ENCODE measurements at regions not wholly inside any gene's neighbourhood (a gene's known extent, or its start where the extent isn't known, plus 50 kb on each side); places are given as distances from the start of the nearest gene placed in this dataset.

DNA sequence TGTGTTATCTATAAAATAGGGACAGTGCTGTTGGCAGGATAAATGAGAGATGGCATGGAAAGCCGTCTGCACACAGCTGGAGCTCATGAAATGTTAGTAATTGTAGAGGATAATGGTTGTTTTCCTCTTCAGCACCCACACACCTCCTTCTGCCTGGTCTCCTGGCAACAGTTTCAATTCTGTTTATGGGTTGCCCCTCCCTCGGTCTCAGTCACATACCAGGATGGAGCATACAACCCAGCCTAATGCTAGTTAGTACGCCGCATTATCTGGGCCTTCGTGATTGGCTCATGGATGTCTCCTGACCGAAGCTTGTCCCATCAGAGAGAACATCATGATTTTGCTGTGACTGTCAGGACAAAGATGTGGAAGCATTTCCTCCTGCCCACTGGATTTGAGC is 126.2 kb upstream of the WSCD1 start:
- peaks cover 15% of the 10 kb centered on the region for H3K4me1 Mint-ChIP-seq (ENCODE audit: low read depth, unreplicated experiment)
- no peak overlapping the region for H3K27ac Mint-ChIP-seq (ENCODE audit: unreplicated experiment)
- TF ChIP-seq, protein P1, sequence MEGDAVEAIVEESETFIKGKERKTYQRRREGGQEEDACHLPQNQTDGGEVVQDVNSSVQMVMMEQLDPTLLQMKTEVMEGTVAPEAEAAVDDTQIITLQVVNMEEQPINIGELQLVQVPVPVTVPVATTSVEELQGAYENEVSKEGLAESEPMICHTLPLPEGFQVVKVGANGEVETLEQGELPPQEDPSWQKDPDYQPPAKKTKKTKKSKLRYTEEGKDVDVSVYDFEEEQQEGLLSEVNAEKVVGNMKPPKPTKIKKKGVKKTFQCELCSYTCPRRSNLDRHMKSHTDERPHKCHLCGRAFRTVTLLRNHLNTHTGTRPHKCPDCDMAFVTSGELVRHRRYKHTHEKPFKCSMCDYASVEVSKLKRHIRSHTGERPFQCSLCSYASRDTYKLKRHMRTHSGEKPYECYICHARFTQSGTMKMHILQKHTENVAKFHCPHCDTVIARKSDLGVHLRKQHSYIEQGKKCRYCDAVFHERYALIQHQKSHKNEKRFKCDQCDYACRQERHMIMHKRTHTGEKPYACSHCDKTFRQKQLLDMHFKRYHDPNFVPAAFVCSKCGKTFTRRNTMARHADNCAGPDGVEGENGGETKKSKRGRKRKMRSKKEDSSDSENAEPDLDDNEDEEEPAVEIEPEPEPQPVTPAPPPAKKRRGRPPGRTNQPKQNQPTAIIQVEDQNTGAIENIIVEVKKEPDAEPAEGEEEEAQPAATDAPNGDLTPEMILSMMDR (IDR thresholded peaks at IDR 0.05; ENCODE audit: partially characterized antibody, unreplicated experiment): no peak
- H3K9me3 Mint-ChIP-seq (ENCODE audit: unreplicated experiment): peaks cover 5% of the 10 kb centered on the region
- no peak overlapping the region for H3K4me3 Mint-ChIP-seq (ENCODE audit: unreplicated experiment)
- no peak for DNase-seq
- peaks cover 7% of the 10 kb centered on the region for H3K36me3 Mint-ChIP-seq (ENCODE audit: unreplicated experiment)
- no peaks in the 10 kb centered on the region for H3K27me3 Mint-ChIP-seq (ENCODE audit: unreplicated experiment)

DNA sequence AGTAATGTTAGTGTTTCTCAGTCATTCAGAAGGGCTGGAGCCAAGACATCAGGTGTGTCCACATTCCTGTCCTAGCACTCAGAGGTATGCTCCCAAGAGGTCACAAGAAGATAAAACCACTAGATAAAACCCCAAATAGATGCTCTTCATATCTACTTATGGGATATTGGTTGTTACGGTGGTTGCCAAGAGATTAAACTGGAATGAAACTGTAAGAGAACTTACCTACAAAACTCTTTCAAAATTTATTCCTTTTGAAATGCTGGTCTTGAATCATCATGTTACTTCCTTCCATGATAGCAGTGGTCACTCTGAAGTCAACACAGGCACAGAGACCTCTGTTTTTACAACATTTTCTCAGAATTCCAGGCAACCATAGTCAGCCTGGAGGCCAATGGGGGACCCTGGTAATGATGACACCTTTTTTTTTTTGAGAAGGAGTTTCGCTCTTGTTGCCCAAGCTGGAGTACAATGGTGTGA is 122.4 kb upstream of the WSCD1 start:
- no peak for DNase-seq
- no peak overlapping the region for H3K27ac Mint-ChIP-seq (ENCODE audit: unreplicated experiment)
- H3K9me3 Mint-ChIP-seq (ENCODE audit: unreplicated experiment): peaks cover 4% of the 10 kb centered on the region
- peaks cover 2% of the 10 kb centered on the region for H3K27me3 Mint-ChIP-seq (ENCODE audit: unreplicated experiment)
- H3K4me3 Mint-ChIP-seq (ENCODE audit: unreplicated experiment): no peak overlapping the region
- H3K36me3 Mint-ChIP-seq (ENCODE audit: unreplicated experiment): peaks cover 7% of the 10 kb centered on the region
- TF ChIP-seq, protein P1 (IDR thresholded peaks at IDR 0.05; ENCODE audit: partially characterized antibody, unreplicated experiment): no peak
- peaks cover 25% of the 10 kb centered on the region for H3K4me1 Mint-ChIP-seq (ENCODE audit: low read depth, unreplicated experiment)

DNA sequence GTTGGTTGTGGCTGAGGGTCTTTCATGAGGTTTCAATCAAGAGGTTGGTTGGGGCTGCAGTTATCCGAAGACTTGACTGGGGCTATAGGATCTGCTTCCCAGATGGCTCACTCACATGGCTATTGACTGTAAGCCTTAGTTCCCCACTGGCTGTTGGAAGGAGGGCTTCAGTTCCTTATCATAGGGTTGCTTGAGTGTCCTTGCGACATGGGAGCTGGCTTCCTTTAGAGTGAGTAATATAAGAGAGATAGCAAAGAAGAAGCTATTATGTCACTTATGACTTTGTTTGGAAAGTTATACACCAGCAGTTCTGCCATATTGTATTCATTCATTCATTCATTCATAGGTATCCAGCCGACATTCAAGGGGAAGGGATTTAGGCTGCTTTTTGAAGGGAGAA is 121.4 kb upstream of the WSCD1 start:
- peaks cover 7% of the 10 kb centered on the region for H3K36me3 Mint-ChIP-seq (ENCODE audit: unreplicated experiment)
- H3K27ac Mint-ChIP-seq (ENCODE audit: unreplicated experiment): no peak overlapping the region
- H3K4me1 Mint-ChIP-seq (ENCODE audit: low read depth, unreplicated experiment): peaks cover 15% of the 10 kb centered on the region
- H3K4me3 Mint-ChIP-seq (ENCODE audit: unreplicated experiment): no peak overlapping the region
- TF ChIP-seq, protein P1 (IDR thresholded peaks at IDR 0.05; ENCODE audit: partially characterized antibody, unreplicated experiment): no peak
- H3K9me3 Mint-ChIP-seq (ENCODE audit: unreplicated experiment): peaks cover 4% of the 10 kb centered on the region
- peaks cover 2% of the 10 kb centered on the region for H3K27me3 Mint-ChIP-seq (ENCODE audit: unreplicated experiment)
- DNase-seq: no peak

GRCh38 chr17:5950878-5951277 is 119.3 kb upstream of the WSCD1 start:
- peaks cover 4% of the 10 kb centered on the region for H3K9me3 Mint-ChIP-seq (ENCODE audit: unreplicated experiment)
- H3K36me3 Mint-ChIP-seq (ENCODE audit: unreplicated experiment): peaks cover 12% of the 10 kb centered on the region
- H3K4me1 Mint-ChIP-seq (ENCODE audit: low read depth, unreplicated experiment): peaks cover 15% of the 10 kb centered on the region
- peak; percentile 25 for DNase-seq
- no peak overlapping the region for H3K27ac Mint-ChIP-seq (ENCODE audit: unreplicated experiment)
- H3K4me3 Mint-ChIP-seq (ENCODE audit: unreplicated experiment): peak overlapping the region; percentile 23
- TF ChIP-seq, protein P1 (IDR thresholded peaks at IDR 0.05; ENCODE audit: partially characterized antibody, unreplicated experiment): no peak
- peaks cover 2% of the 10 kb centered on the region for H3K27me3 Mint-ChIP-seq (ENCODE audit: unreplicated experiment)

DNA sequence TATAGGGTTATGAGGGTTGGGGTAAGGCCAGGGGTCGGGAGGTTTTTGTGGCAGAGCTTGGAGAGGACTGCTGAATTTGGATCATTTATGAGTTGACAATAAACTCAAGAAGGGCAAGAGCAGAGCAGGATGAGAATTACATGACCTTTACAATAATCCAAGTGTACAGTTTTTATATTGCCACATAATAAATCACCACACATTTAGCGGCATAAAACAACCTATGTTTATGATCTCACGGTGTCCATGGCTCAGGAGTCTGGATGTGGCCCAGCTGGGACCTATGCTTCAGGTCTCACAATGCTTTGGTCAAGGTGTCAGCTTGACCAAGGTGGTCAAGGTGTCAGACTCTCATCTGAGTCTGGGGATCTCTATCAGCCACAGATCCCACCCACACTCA is 118.3 kb upstream of the WSCD1 start:
- TF ChIP-seq, protein P1 (IDR thresholded peaks at IDR 0.05; ENCODE audit: partially characterized antibody, unreplicated experiment): no peak
- DNase-seq: no peak
- Mint-ChIP-seq H3K4me1 (ENCODE audit: low read depth, unreplicated experiment) (peaks cover 15% of the 10 kb centered on the region), H3K9me3 (ENCODE audit: unreplicated experiment) (no peaks in the 10 kb centered on the region), H3K27me3 (ENCODE audit: unreplicated experiment) (peaks cover 2% of the 10 kb centered on the region), H3K27ac (ENCODE audit: unreplicated experiment) (no peak overlapping the region), H3K36me3 (ENCODE audit: unreplicated experiment) (peaks cover 9% of the 10 kb centered on the region), H3K4me3 (ENCODE audit: unreplicated experiment) (no peak overlapping the region)
